ENCODE measurements at regions not wholly inside any gene's neighbourhood (a gene's known extent, or its start where the extent isn't known, plus 50 kb on each side); places are given as distances from the start of the nearest gene placed in this dataset.

GRCh38 chr19:30091856-30092255, 149.8 kb downstream of the URI1 start:
- no peak for TF ChIP-seq GLI2 (tag by site-specific recombination; IDR thresholded peaks at IDR 0.05; ENCODE audit: borderline replicate concordance, low read depth)
- TF ChIP-seq REST (tag by site-specific recombination; IDR thresholded peaks at IDR 0.05) = no peak
